Thymus (tissue), 11 donors: ENCODE measurements at regions not wholly inside any gene's neighbourhood (a gene's known extent, or its start where the extent isn't known, plus 50 kb on each side); places are given as distances from the start of the nearest gene placed in this dataset.
"Not testable (repeated sequence)": the region's sequence is repeated elsewhere in the genome, so short reads cannot be mapped to it uniquely, and the experiment has no call there.

Source experiments
- DNase-seq, 9 donors: peaks; one replicate each; pipeline ENCODE4 v3.0.0-alpha.2; 2013; ENCODE audit warnings: low spot score in 9 of 9, low read depth in 6 of 9, missing footprints in 1 of 9
- H3K27ac ChIP-seq, 2 donors: one replicate each; pipeline ENCODE4 v1.5.1; 2013; ENCODE audit warnings: control low read depth in 1 of 2, low read depth in 1 of 2, low read length in 1 of 2, mild to moderate bottlenecking in 1 of 2, moderate library complexity in 1 of 2
- H3K27me3 ChIP-seq, 2 donors: one replicate each; pipeline ENCODE4 v1.5.1; 2013; ENCODE audit warnings: low read length in 1 of 2; ENCODE audit not compliant: control insufficient read depth in 2 of 2, insufficient read depth in 1 of 2
- H3K36me3 ChIP-seq, 2 donors: one replicate each; pipeline ENCODE4 v1.5.1; 2013; ENCODE audit warnings: low read length in 1 of 2, mild to moderate bottlenecking in 1 of 2, moderate library complexity in 1 of 2; ENCODE audit not compliant: control insufficient read depth in 2 of 2, insufficient read depth in 2 of 2
- H3K4me1 ChIP-seq, 2 donors: one replicate each; pipeline ENCODE4 v1.5.1; 2013; ENCODE audit warnings: low read length in 2 of 2; ENCODE audit not compliant: control insufficient read depth in 2 of 2, insufficient read depth in 2 of 2
- H3K4me3 ChIP-seq, 2 donors: one replicate each; pipeline ENCODE4 v1.5.1; 2013; ENCODE audit warnings: low read length in 2 of 2, control low read depth in 1 of 2, mild to moderate bottlenecking in 1 of 2
- H3K9me3 ChIP-seq, 2 donors: one replicate each; pipeline ENCODE4 v1.5.1; 2013; ENCODE audit warnings: low read length in 1 of 2, mild to moderate bottlenecking in 1 of 2; ENCODE audit not compliant: control insufficient read depth in 2 of 2, insufficient read depth in 1 of 2
- WGBS: extraction: QIAGEN DNeasy Blood & Tissue Kit; methylation state at CpG from one replicate; pipeline ENCODE4 v1.1.7; 2013; 5-methylcytosine and 5-hydroxymethylcytosine counted together
- donor health status: healthy.

GRCh38 chr21:28282833-28283232, 709.8 kb downstream of the LTN1 start:
- H3K4me3 ChIP-seq = no peak overlapping the region
- WGBS = 93% methylated on average over 5 of the region's 5 CpGs
- H3K36me3 ChIP-seq = no peaks in the 10 kb centered on the region
- H3K9me3 ChIP-seq = no peaks in the 10 kb centered on the region
- H3K27me3 ChIP-seq = no peaks in the 10 kb centered on the region
- H3K27ac ChIP-seq = no peak overlapping the region
- DNase-seq = no peak
- H3K4me1 ChIP-seq = no peaks in the 10 kb centered on the region

GRCh38 chr21:28281357-28281756, 711.3 kb downstream of the LTN1 start:
- not testable (repeated sequence) for H3K4me1 ChIP-seq, H3K36me3 ChIP-seq, H3K27me3 ChIP-seq, H3K4me3 ChIP-seq, H3K27ac ChIP-seq, DNase-seq, H3K9me3 ChIP-seq
- WGBS = 86% methylated on average over 3 of the region's 3 CpGs

GRCh38 chr21:28280611-28281010, 712.1 kb downstream of the LTN1 start:
- Histone ChIP-seq H3K9me3 (no peaks in the 10 kb centered on the region), H3K4me3 (no peak overlapping the region), H3K36me3 (no peaks in the 10 kb centered on the region), H3K4me1 (no peaks in the 10 kb centered on the region), H3K27me3 (no peaks in the 10 kb centered on the region), H3K27ac (no peak overlapping the region)
- DNase-seq = no peak

GRCh38 chr21:28277324-28277723, 715.4 kb downstream of the LTN1 start:
- 92% methylated on average over 1 of the region's 1 CpG for WGBS
- no peaks in the 10 kb centered on the region for H3K36me3 ChIP-seq

GRCh38 chr21:28272272-28272992, 720.2 kb downstream of the LTN1 start:
- DNase-seq = no peak
- Histone ChIP-seq H3K9me3 (no peaks in the 10 kb centered on the region), H3K27ac (no peak overlapping the region), H3K4me3 (no peak overlapping the region), H3K27me3 (no peaks in the 10 kb centered on the region), H3K4me1 (no peaks in the 10 kb centered on the region), H3K36me3 (no peaks in the 10 kb centered on the region)
- 96% methylated on average over 3 of the region's 3 CpGs for WGBS

More at GRCh38 chr21:28277324-28277723, 715.4 kb downstream of the LTN1 start:
- Histone ChIP-seq H3K4me1 (no peaks in the 10 kb centered on the region), H3K27ac (no peak overlapping the region), H3K4me3 (no peak overlapping the region), H3K27me3 (no peaks in the 10 kb centered on the region), H3K9me3 (no peaks in the 10 kb centered on the region)
- DNase-seq = no peak

- Histone ChIP-seq H3K9me3 (no peaks in the 10 kb centered on the region), H3K27me3 (no peaks in the 10 kb centered on the region), H3K4me3 (no peak overlapping the region), H3K4me1 (no peaks in the 10 kb centered on the region), H3K36me3 (no peaks in the 10 kb centered on the region), H3K27ac (no peak overlapping the region)
- DNase-seq = no peak
Observed at GRCh38 chr21:28269173-28269572, 723.5 kb downstream of the LTN1 start.

GRCh38 chr21:28268685-28269084, 724.0 kb downstream of the LTN1 start:
- Histone ChIP-seq H3K36me3 (no peaks in the 10 kb centered on the region), H3K4me1 (no peaks in the 10 kb centered on the region), H3K9me3 (no peaks in the 10 kb centered on the region), H3K4me3 (no peak overlapping the region), H3K27ac (no peak overlapping the region), H3K27me3 (no peaks in the 10 kb centered on the region)
- DNase-seq = no peak
- 97% methylated on average over 4 of the region's 4 CpGs for WGBS

- Histone ChIP-seq H3K4me1 (no peaks in the 10 kb centered on the region), H3K27ac (no peak overlapping the region), H3K9me3 (no peaks in the 10 kb centered on the region), H3K27me3 (no peaks in the 10 kb centered on the region), H3K36me3 (no peaks in the 10 kb centered on the region), H3K4me3 (no peak overlapping the region)
- WGBS = 97% methylated on average over 6 of the region's 6 CpGs
- DNase-seq = no peak
Observed at GRCh38 chr21:28267449-28267848, 725.2 kb downstream of the LTN1 start.

GRCh38 chr21:28266061-28266460, 726.6 kb downstream of the LTN1 start:
- no peaks in the 10 kb centered on the region for H3K4me1 ChIP-seq
- no peaks in the 10 kb centered on the region for H3K27me3 ChIP-seq
- DNase-seq = no peak
- no peak overlapping the region for H3K4me3 ChIP-seq
- WGBS = 91% methylated on average over 1 of the region's 1 CpG
- no peaks in the 10 kb centered on the region for H3K9me3 ChIP-seq
- no peak overlapping the region for H3K27ac ChIP-seq
- H3K36me3 ChIP-seq = no peaks in the 10 kb centered on the region
